ENCODE measurements at regions not wholly inside any gene's neighbourhood (a gene's known extent, or its start where the extent isn't known, plus 50 kb on each side); places are given as distances from the start of the nearest gene placed in this dataset.

DNA sequence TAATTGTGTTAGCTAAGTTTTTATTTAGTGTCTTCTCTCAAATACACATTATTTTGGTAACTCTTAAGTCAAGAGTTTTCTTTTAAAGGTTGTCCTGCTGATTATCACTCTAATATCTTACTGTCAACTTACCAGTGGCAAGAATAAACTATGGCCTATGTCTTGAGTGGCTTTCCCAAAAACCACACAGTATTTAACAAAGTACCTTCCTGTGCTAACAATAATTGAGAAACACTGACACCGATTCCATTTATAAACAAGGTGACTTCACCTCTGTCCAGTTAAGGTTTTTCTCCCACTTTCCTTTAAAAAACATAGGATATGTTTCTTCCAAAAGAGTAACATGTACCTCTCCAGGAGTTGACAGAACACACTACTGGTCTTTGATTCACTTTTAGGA is 234.3 kb upstream of the CD96 start:
- TF ChIP-seq, protein P1, sequence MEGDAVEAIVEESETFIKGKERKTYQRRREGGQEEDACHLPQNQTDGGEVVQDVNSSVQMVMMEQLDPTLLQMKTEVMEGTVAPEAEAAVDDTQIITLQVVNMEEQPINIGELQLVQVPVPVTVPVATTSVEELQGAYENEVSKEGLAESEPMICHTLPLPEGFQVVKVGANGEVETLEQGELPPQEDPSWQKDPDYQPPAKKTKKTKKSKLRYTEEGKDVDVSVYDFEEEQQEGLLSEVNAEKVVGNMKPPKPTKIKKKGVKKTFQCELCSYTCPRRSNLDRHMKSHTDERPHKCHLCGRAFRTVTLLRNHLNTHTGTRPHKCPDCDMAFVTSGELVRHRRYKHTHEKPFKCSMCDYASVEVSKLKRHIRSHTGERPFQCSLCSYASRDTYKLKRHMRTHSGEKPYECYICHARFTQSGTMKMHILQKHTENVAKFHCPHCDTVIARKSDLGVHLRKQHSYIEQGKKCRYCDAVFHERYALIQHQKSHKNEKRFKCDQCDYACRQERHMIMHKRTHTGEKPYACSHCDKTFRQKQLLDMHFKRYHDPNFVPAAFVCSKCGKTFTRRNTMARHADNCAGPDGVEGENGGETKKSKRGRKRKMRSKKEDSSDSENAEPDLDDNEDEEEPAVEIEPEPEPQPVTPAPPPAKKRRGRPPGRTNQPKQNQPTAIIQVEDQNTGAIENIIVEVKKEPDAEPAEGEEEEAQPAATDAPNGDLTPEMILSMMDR (IDR thresholded peaks at IDR 0.05) = no peak
- no peak for TF ChIP-seq POLR2A (IDR thresholded peaks at IDR 0.05)

Measured in esophagus squamous epithelium (tissue), 4 donors.